GM18870 (cell line): ENCODE measurements at regions not wholly inside any gene's neighbourhood (a gene's known extent, or its start where the extent isn't known, plus 50 kb on each side); places are given as distances from the start of the nearest gene placed in this dataset.

Experiments
- ATAC-seq: cut with Tn5 transposase; IDR thresholded peaks from one replicate; pipeline ENCODE4 v1.9.1; 2021; ENCODE audit warnings: moderate library complexity; ENCODE audit not compliant: unreplicated experiment

GRCh38 chr9:118457171-118458000 lies 753.2 kb downstream of the TLR4 start:
- no peak for ATAC-seq

GRCh38 chr9:118459913-118460312 lies 755.7 kb downstream of the TLR4 start:
- ATAC-seq, result no peak

- ATAC-seq, result no peak
Observed at GRCh38 chr9:118463419-118463818, 759.2 kb downstream of the TLR4 start.

DNA sequence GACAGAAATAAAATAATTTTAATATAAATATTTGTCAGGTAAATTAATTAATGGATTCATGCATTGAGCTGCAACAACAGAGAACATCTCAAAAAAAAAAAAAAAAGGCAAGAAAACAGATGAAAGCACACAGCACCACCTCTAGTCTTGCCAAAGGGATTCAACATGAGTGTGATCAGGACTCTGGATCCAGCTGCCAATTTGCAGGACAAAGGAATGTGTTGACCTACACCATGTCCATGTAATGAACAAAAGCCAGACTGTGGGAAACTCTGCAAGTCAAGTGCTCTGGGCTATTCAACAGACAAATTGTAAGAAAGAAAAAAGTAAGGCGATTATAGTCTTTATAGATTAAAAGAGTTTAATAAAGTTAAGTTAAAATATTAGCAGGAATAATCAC lies 769.3 kb downstream of the TLR4 start:
- no peak for ATAC-seq

GRCh38 chr9:118478752-118479151 lies 774.5 kb downstream of the TLR4 start:
- ATAC-seq, result no peak

DNA sequence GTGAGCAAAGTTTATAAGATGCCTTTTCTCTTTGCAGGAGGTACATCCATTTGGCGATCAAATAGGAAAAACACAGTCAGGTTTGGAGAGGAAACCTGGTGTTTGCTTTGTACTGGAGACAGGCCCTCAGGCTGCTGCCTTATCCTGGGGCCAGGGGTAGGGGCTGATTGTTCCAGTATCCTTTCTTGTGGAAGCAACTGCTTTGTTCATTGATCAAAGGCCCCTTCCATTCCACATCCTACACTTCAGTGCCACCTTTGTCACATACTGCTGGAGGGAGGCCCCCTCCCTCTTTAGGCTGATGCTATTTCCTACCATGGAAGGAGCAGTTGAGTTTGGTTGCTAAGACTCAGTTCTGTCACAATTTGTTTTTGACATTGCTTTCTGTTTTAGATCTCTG lies 778.1 kb downstream of the TLR4 start:
- no peak for ATAC-seq

- ATAC-seq, result no peak
Observed at GRCh38 chr9:118483677-118484076, 779.5 kb downstream of the TLR4 start.

DNA sequence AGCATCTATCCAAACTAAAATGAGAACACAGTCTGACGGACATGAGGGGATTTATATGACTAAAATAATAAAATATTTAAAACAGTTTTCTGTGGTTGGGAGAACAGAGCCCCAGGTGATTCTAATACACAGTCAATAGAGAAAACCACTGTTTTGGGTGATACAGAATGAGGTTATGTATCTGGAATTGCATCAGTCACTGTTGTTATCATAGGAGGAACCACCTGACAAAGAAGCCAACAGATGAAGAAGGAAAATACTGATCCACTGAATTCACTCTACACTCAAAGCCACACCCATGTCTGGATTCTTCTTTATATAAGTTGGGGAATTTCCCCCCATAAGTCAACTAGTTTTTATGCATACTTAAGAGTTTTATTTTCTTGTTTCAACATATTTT lies 799.0 kb downstream of the TLR4 start:
- no peak for ATAC-seq

- ATAC-seq, result no peak
Observed at GRCh38 chr9:118510711-118511110, 806.5 kb downstream of the TLR4 start.

- ATAC-seq, result no peak
Observed at GRCh38 chr9:118515947-118516346, 811.7 kb downstream of the TLR4 start.

- no peak for ATAC-seq
Observed at GRCh38 chr9:118521261-118521660, 817.1 kb downstream of the TLR4 start.

GRCh38 chr9:118522093-118523028 lies 818.2 kb downstream of the TLR4 start:
- ATAC-seq, result peak; percentile 92

GRCh38 chr9:118527261-118527660 lies 823.1 kb downstream of the TLR4 start:
- no peak for ATAC-seq

DNA sequence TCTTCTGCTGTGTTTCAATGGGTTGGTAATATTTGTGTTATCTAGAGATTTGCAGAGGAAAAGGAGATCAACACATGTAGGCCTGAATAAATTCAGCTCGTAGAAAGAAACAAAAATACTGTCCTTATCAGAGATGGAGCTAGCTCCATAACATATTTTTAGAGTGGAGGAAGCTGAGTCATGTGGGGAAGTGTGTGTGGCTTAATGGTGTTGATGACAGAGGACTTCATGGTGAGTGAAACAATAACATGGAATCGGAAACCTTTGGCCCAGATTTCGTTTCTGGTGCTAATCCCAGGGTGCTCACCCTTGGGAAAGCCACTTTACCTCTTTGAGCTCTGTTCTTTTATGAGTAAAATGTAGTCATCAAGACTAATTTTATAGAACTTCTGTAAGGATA lies 825.0 kb downstream of the TLR4 start:
- ATAC-seq, result peak; percentile 42

- peak; percentile 92 for ATAC-seq
Observed at GRCh38 chr9:118529624-118530214, 825.5 kb downstream of the TLR4 start.

GRCh38 chr9:118532592-118532991 lies 828.4 kb downstream of the TLR4 start:
- no peak for ATAC-seq

DNA sequence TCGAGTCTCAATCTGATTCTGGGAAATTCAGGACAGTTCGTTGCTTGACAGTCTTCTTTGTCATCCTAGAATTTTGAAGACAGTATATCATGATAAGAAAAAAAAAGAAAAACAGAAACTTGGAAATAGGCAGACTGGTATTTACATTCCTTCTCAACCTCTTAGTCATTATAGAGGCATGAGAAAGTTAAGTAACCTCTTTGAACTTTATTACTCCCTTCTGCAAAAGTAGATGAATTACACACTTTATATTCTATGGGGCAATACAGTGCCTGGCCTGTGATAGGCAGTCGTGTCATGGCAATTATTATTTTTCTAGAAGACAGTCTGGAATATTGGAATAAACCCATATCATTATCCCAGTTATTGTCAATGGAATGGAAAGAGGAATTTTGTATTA lies 828.9 kb downstream of the TLR4 start:
- ATAC-seq, result no peak

DNA sequence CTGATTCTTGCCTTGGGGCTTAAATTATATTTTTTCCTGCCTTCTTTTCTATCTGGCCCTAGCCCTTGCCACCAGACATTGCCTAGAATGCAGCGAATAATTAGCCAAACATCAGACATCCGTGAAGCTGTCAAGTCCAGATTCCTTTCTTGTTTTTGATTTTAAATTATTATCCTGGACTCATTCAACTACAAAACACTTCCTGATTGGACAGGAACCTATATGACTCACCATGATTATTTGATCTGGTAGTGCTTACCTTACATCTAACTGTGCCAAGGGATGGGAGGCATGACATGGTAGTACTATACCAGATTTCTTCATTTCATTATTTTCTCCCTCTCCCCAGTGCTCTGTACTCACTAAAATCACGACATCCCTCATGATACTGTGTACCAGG lies 829.6 kb downstream of the TLR4 start:
- ATAC-seq, result no peak

GRCh38 chr9:118536153-118536552 lies 832.0 kb downstream of the TLR4 start:
- no peak for ATAC-seq

DNA sequence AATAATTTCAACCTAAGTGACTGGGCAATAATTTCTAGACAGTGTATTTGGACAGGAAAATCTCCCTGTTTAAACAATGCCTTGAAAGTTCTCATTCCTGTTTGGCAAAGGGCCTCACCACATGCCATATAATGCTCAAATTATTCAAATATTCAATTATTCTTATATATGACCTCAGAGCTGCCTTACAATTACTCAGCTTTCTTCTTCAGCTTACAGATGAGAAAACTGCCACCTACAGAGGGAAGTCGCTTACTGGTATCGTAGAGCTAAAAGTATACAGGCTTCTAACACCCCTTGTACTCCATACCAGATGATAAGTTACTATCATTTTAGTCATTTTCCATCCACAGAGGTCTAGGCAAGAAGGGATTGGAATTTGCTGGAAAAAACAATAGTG lies 830.3 kb downstream of the BRINP1 start:
- no peak for ATAC-seq

DNA sequence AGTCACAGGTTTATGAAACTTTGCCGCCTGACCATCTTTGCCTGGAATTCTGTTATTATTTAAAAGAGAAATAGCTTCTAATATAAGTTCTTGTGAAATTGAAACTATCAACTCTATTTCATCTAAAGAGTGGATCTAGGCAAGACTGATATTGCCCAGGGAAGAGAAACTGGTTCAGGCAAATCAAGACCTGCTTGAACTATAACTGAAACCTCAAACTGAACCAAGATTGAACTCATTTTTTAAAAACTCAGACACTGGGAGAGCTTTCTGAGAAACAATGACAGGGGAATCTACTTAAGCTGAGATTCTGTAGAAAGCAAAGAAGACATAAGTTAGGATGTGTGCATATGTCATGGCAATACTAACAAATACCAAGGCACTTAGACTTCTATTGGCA lies 815.8 kb downstream of the BRINP1 start:
- no peak for ATAC-seq

GRCh38 chr9:118554987-118555386 lies 814.2 kb downstream of the BRINP1 start:
- ATAC-seq, result no peak
